Fibroblast of pulmonary artery (primary cell): ENCODE measurements at regions not wholly inside any gene's neighbourhood (a gene's known extent, or its start where the extent isn't known, plus 50 kb on each side); places are given as distances from the start of the nearest gene placed in this dataset.

ENCODE experiments used
- DNase-seq: peaks from one replicate; pipeline ENCODE4 v3.0.0-alpha.2; 2010; ENCODE audit warnings: low read depth
- H3K4me3 ChIP-seq: replicated peaks from 2 replicates; pipeline ENCODE4 v1.5.1; 2011; ENCODE audit warnings: low read depth, mild to moderate bottlenecking, control low read depth, low read length, moderate library complexity
- TF ChIP-seq, protein P1 (sequence below): IDR thresholded peaks from 2 replicates; pipeline ENCODE4 v1.5.1; 2011; ENCODE audit warnings: mild to moderate bottlenecking, control low read depth, low read length, inconsistent platforms; ENCODE audit errors: missing control alignments

DNA sequence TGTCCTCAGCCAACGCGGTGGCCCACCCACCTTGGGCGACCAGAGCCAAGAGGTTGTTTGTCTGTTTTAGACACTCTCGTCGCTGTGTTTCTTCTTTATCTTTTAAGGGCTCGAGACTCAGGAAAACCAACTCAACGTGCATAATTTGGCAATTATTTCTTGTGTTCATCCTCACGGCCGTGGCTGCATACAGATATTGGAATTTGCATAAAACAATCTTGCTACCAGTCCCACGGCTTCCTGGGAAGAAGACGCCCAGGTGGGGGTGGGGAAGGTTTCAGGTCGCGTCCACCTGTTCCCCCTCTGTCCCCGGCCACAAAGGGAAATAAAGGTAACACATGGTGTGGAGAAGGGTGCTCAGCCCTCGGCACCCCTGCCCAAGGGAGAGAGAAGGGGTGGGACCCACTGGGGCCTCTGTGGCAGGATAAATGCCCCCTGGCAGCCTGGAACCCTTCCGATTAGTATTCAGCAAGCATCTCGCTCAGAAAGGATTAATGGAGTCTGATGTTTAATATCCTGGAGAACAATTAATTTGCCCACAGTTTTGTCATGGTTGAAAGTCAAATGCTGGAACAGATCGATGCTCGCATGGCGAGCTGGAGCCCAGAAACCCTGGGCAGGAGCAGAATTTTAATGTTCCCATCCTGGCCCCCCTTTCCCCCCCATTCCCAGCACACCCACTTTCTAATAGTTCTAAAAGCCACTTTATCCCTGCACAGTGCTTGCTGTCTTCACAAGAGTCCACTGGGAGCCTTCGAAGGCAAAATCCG lies 359.7 kb downstream of the MN1 start:
- H3K4me3 ChIP-seq = no peak overlapping the region
- DNase-seq = no peak
- TF ChIP-seq, protein P1, sequence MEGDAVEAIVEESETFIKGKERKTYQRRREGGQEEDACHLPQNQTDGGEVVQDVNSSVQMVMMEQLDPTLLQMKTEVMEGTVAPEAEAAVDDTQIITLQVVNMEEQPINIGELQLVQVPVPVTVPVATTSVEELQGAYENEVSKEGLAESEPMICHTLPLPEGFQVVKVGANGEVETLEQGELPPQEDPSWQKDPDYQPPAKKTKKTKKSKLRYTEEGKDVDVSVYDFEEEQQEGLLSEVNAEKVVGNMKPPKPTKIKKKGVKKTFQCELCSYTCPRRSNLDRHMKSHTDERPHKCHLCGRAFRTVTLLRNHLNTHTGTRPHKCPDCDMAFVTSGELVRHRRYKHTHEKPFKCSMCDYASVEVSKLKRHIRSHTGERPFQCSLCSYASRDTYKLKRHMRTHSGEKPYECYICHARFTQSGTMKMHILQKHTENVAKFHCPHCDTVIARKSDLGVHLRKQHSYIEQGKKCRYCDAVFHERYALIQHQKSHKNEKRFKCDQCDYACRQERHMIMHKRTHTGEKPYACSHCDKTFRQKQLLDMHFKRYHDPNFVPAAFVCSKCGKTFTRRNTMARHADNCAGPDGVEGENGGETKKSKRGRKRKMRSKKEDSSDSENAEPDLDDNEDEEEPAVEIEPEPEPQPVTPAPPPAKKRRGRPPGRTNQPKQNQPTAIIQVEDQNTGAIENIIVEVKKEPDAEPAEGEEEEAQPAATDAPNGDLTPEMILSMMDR = no peak

DNA sequence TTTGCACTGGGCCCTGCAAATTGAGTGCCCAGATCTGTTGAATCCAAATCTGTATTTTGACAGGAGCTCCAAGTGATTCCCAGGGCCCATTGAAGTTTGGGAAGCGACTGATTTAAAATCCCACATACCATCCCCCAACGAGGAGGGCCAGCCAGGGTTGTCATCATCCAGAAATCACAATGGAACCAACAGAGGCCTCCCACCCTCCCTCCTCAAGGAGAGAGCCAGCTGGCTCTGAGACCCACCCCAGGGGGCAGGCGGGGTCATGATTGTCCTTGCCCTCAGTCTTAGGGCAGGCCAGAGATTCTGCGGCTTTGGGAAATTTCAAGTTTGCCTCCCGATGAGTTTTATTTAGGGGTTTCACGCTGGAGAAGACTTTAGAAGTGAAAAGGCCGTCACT lies 358.2 kb downstream of the MN1 start:
- DNase-seq = no peak
- no peak overlapping the region for H3K4me3 ChIP-seq
- TF ChIP-seq, protein P1 = no peak

DNA sequence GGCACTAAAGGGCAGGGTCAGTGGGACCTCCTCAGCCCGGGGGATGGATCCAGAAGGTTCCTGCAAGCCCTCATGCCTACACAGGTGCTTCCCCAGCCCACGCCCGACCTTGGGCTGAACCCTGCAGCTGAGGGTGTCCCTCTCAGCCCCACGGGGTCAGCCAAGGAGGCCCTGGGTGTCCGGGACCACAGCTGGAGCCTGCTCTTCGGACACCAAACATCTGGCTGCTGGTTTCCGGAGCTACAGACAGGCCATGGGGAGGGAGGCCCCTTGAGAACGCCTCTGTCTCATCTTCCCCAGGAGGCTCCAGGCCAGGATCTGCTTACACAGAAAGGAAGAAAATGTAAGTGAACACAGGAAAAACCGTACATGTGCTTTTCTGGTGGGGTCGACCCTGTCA lies 355.7 kb downstream of the MN1 start:
- DNase-seq = no peak
- TF ChIP-seq, protein P1 = no peak
- H3K4me3 ChIP-seq = no peak overlapping the region

DNA sequence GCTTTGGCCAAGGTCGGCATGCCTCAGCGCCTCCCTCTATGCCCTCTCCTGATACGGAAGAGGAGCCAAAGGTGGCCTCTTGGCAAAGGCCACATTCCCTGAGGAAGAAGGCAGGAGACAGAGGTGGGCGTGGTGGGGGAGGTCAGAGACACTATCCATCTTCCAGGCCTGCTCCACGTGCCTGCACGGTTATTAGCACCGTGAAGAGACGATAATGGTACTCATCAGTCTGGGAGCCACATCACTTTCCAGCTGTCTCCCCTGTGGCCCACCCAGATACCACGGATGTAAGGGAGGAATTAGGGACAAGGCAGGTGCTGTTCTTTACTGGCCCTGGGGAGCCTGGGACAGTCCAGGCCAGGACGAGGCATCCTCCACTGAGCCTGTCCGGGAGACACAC lies 354.3 kb downstream of the MN1 start:
- TF ChIP-seq, protein P1 = no peak
- H3K4me3 ChIP-seq = no peak overlapping the region
- no peak for DNase-seq

DNA sequence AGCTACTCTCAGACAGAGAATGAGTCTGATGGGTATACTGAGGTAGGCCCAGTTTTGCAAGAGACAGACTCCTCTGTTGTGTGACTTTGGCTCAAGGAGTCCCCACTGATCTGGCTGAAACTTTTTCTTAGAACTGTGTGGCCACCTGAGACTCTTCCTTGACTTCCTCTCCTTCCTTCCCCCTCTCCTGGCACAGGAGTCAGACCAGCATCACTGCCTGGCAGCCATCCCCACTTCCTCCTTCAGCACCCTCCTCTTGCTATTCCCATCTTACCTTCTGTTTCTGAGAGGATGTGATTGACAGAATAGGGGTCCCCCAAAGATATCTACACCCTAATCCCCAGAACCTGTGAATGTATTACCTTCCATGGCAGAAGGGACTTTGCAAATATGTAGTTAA lies 351.1 kb downstream of the MN1 start:
- no peak overlapping the region for H3K4me3 ChIP-seq
- DNase-seq = no peak
- TF ChIP-seq, protein P1 = no peak

DNA sequence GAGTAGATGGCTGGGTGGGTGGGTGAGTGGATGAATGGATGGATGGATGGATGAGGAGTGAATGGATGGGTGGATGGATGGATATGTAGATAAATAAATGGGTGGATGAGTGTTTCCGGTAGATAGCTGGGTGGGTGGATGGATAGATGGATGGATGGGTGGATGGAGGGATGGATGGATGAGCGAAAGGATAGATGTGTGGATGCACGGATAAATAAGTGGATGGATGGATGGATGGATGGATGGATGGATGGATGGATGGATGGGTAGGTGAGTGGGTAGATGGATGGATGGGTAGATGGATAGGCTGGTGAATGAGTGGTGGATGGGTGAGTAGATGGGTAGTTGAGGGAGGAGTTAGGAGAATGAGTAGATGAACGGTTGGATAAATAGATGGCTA lies 349.3 kb downstream of the MN1 start:
- DNase-seq = no peak
- TF ChIP-seq, protein P1 = no peak
- no peak overlapping the region for H3K4me3 ChIP-seq

DNA sequence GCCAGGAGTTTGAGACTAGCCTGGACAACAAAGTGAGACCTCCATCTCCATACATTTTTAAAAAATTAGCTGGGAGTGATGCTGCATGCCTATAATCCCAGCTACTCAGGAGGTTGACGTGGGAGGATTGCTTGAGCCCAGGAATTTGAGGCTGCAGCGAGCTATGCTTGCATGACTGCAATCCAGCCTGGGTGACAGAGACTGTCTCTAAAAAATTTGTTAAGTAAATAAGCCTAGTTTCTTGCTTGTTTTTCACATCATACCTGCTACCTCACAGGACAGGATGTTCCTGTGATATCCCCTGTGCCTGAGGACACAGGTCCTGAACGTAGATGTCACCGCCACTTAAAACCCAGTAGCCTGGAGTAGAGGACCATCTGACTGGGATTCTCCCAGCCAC lies 348.6 kb downstream of the MN1 start:
- TF ChIP-seq, protein P1 = no peak
- H3K4me3 ChIP-seq = no peak overlapping the region
- DNase-seq = no peak
